ENCODE measurements at regions not wholly inside any gene's neighbourhood (a gene's known extent, or its start where the extent isn't known, plus 50 kb on each side); places are given as distances from the start of the nearest gene placed in this dataset.

GRCh38 chr2:122357998-122358397 is 602.5 kb downstream of the TSN start:
- DNase-seq: no peak

- DNase-seq: no peak
Observed at GRCh38 chr2:122358729-122359128, 603.3 kb downstream of the TSN start.

- no peak for DNase-seq
Observed at GRCh38 chr2:122363885-122364284, 608.4 kb downstream of the TSN start.

GRCh38 chr2:122366427-122366826 is 611.0 kb downstream of the TSN start:
- DNase-seq: no peak

GRCh38 chr2:122366969-122367645 is 611.7 kb downstream of the TSN start:
- no peak for DNase-seq

- DNase-seq: no peak
Observed at GRCh38 chr2:122367646-122368010, 612.2 kb downstream of the TSN start.

GRCh38 chr2:122368576-122369243 is 613.3 kb downstream of the TSN start:
- no peak for DNase-seq

- DNase-seq: no peak
Observed at GRCh38 chr2:122378521-122378920, 623.1 kb downstream of the TSN start.

GRCh38 chr2:122384768-122385333 is 629.4 kb downstream of the TSN start:
- DNase-seq: no peak

- DNase-seq: no peak
Observed at GRCh38 chr2:122388208-122388607, 632.8 kb downstream of the TSN start.

- DNase-seq: no peak
Observed at GRCh38 chr2:122389694-122390093, 634.2 kb downstream of the TSN start.

GRCh38 chr2:122390406-122390805 is 635.0 kb downstream of the TSN start:
- no peak for DNase-seq

- DNase-seq: no peak
Observed at GRCh38 chr2:122391726-122392125, 636.3 kb downstream of the TSN start.

GRCh38 chr2:122395687-122396086 is 640.2 kb downstream of the TSN start:
- DNase-seq: no peak

- no peak for DNase-seq
Observed at GRCh38 chr2:122411231-122411630, 655.8 kb downstream of the TSN start.

- DNase-seq: no peak
Observed at GRCh38 chr2:122412360-122412759, 656.9 kb downstream of the TSN start.

GRCh38 chr2:122414902-122415301 is 659.5 kb downstream of the TSN start:
- DNase-seq: no peak

- DNase-seq: no peak
Observed at GRCh38 chr2:122417114-122417513, 661.7 kb downstream of the TSN start.

- DNase-seq: no peak
Observed at GRCh38 chr2:122421775-122422174, 666.3 kb downstream of the TSN start.

- DNase-seq: no peak
Observed at GRCh38 chr2:122422384-122422991, 667.0 kb downstream of the TSN start.

- DNase-seq: no peak
Observed at GRCh38 chr2:122423934-122424333, 668.5 kb downstream of the TSN start.

- no peak for DNase-seq
Observed at GRCh38 chr2:122433123-122433754, 677.8 kb downstream of the TSN start.

- no peak for DNase-seq
Observed at GRCh38 chr2:122445003-122445402, 689.6 kb downstream of the TSN start.

- DNase-seq: no peak
Observed at GRCh38 chr2:122446761-122447160, 691.3 kb downstream of the TSN start.

All from GDM1 (cell line).